Glomerular visceral epithelial cell (primary cell): ENCODE measurements at regions not wholly inside any gene's neighbourhood (a gene's known extent, or its start where the extent isn't known, plus 50 kb on each side); places are given as distances from the start of the nearest gene placed in this dataset.
"Not testable (repeated sequence)": the region's sequence is repeated elsewhere in the genome, so short reads cannot be mapped to it uniquely, and the experiment has no call there.

ENCODE experiments used
- DNase-seq: peaks from one replicate; pipeline ENCODE4 v3.0.0-alpha.2; 2016; ENCODE audit errors: extremely low spot score

DNA sequence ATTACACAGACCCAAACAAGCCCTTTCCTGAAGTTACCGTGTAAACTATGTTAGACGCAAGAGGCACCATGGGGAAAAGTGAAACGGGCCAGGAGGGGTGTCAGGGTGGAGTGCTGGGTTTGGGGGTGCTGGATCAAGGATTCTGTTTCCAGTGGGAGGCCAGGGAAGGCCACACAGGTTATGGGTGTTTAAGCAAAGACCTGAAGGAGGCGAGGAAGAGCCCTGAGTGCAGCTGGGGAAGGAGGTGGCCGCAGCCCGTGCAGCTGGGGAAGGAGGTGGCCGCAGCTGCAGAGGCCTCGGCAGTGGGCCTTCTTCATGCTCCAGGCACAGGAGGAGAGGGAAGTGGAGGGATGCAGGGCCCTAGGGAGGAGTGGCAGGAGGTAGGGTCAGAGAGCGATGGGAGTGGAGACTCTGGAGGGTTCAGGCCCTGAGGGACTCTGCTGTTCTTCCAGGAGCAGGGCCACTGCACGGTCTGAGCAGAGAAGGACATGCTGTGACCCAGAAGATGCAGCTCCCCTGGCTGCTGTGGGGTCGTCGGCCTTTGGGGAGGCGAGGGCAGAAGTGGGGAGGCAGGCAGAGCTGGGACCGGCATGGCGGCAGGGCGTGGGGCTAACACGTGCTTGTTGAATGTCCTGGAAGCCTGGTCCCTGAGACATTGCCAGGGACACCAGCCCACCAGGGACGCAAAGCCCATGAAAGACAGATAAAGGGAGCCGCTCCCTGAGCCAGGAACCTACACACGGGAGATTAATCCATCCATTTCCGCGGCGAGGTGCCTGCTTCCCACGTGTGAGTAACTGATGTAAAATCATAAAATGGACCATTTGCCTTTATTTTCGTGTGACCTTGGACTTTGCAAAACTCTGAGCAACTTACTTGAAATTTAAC lies 1049.1 kb downstream of the BRD1 start:
- no peak for DNase-seq

DNA sequence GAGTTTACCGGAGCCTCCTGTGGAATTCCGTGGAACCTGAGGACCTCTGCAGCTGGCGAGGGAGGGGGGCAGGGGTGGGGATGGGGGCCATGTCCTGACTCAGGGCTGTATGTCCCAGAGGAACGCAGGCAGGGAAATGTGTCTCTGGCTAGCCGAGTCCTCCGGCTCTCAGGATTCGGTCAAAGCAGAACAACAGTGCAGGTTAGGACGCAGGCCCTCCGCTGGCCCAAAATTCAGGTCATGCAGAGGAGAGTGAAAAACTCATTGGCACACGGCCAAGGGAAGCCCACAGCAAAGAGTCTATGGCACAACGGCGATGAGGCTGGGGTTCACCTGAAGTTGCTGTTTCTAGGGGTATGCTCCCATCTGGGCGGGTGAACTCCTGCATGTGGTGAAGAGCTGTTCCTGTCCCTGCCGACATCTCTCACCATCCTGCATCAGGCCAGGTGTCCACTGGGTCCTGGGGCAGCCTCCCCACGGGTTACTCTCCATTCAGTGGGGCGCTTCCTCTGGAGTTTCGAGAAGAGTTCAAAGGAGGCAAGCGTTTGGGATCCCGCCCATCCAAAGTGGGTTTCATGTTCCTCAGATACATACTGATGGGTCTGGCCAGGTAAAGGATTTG lies 1055.3 kb downstream of the BRD1 start:
- DNase-seq, result no peak

DNA sequence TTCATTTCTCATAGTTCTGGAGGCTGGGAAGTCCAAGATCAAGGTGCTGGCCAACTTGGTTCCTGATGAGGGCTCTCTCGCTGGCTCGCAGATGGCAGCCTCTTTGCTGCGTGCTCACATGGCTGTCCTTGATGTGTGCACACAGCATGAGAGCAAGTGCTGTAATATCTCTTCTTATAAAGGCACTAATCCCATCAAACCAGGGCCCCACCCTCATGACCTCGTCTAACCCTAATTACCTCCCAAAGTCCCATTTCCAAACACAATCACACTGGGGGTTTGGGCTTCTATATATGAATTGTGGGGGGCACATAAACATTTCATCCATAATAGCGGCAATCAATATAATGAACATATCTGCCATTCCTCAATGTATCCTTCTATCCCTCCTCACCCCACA lies 1062.1 kb downstream of the BRD1 start:
- no peak for DNase-seq

DNA sequence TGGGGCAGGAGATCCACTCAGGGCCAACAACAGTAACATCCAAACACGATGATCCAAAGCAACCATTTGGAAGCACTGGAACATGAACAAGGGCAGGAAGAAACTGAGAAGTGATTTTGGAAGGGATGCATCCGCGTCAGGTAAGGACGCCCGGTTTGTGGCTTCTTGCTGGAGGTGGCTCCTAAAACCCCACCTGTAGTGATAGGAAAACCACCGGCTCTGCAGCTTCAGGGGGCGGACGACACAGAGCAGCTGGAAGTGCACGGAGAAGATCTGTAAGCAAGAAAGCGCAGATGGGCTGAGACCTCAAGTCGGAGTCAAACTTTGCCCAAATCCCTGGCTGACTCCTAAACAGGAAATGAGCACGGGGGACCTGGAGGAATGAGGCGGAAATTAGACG lies 1066.1 kb downstream of the BRD1 start:
- no peak for DNase-seq

DNA sequence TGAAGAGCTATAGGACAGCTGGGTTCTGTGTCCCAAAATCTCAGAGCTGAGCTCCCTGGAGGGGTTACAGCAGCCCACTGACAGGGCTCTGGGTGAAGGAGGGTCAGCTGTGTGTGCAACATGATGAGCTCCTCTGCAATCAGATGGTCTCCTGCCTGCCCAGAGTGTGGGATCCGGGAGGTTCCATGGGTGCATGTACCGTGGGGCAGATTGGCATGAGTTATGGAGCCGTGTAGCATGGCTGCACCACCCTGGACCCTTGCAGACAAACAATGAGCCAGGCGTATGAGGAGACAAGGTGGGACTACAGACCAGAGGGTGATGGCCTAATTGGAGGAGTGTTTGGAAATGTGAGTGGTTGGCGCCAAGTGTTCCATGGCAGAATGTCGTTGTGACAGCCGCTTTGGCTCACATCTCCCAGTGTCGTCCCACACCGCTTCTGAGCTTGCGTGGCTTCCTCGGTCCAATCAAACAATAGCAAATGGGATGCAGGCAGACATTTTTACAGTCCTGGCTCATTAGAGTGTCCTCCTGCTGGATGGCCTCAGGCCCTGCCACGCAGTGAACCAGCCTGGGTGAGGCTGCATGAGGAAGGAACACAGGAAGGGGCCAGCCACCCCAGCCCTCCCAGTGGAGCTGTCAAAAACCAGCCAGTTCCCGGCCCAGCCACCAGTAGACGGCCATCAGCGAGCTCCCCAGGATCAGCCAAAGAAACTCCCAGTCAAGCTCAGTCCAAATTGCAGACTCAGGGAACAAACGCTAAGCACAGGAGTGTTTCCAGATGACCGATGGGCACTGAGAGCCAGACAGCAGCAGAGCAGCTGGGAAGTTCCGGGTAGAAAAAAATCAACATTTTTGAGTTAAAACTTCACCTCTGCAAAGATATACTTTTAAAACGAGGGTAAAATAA lies 1066.9 kb downstream of the BRD1 start:
- no peak for DNase-seq

DNA sequence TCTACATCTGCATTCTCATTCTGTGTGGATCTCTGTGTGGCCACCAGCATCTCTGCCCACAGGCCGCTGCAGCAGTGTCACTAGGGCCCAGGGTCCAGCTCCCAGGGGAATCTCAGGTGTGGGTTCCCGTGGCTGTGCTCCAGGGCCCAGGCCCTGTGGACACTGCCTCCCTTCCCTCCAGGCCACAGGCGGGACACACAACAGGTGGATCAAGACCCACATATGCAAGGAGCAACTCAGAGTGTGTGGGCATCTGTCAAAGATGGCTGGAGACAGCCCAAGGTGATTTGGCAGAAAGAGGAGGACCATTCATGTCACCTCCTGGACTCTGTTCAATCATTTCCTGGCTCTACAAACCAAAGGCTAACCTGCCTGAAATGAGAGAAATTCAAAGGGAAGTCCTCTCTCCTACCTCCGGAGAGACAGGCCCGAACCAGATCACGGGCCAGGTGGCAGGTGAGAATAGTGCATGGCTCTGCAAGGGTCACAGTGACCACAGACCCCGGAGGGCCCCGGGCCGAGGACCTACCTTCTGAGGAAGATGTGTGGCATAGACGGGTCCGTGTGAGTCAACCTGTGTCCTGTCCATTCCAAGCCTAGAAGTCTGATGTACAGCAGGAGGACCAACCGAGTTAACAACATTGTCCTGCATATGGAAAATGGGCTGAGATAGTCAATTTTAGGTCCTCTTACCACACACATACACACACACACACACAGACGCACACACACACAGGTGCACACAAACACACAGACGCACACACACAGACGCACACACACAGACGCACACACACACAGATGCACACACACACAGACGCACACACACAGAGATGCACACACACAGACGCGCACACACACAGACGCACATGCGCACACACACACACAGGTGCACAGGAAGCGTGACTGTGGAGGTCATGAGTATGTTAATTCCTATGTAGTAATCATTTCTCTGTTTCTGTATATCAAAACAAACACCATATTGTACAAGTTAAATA lies 1068.5 kb downstream of the BRD1 start:
- DNase-seq, result no peak

DNA sequence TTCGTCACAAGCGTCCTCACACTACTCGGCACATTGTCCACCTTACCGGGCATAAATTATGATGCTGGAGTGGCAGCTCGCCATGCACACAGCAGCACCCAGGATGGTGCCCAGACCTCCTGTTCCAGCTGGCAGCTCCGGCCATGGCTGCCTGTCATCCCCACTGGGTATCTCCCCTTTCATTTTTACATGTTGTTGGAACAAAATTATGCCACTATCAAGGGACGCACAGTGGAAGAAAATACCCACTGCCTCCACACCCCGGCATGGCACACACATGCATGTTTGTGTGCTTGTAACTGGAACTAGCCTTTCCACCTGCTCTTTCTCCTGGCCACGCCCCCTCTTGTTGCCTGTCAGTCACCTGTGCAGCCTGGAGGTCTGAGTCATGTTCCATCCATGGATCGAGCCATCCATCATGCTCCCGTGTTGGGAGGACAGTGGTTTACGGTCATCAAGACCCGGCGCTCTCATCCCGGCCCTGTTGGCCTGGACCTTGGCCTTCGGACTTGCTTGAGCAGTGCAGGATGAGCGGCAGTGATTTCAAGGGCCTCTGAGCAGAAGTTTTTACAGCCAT lies 1069.6 kb downstream of the BRD1 start:
- no peak for DNase-seq

DNA sequence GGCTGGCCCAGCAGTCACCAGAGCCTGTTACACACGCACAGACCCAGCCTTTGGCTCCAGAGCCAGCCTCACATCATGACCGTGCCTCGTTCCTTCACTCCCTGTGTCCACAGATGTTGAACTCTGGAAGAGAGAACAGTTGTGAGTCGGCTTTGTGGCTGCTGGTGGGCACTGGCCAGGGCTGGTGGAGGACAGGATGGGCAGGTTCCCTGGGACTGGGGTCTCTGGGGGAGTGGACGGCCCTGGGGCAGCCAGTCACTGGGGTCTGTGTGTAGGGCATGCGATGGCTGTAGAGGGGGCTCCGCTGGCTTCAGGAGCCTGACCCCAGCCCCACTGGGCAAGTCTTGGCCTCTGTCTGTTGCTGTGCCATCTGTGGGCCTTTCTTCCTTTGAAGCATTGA lies 1070.1 kb downstream of the BRD1 start:
- DNase-seq, result no peak

DNA sequence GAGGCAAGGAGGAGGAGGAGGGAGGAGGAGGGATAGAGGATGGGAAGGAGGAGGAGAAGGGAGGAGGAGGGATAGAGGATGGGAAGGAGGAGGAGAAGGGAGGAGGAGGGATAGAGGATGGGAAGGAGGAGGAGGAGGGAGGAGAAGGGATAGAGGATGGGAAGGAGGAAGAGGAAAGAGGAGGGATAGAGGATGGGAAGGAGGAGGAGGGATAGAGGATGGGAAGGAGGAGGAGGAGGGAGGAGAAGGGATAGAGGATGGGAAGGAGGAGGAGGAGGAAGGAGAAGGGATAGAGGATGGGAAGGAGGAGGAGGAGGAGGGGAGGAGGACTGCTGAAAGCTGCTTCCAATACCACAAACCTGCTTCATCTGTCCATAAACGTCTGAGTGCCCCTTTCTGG lies 1070.5 kb downstream of the BRD1 start:
- not testable (repeated sequence) for DNase-seq

DNA sequence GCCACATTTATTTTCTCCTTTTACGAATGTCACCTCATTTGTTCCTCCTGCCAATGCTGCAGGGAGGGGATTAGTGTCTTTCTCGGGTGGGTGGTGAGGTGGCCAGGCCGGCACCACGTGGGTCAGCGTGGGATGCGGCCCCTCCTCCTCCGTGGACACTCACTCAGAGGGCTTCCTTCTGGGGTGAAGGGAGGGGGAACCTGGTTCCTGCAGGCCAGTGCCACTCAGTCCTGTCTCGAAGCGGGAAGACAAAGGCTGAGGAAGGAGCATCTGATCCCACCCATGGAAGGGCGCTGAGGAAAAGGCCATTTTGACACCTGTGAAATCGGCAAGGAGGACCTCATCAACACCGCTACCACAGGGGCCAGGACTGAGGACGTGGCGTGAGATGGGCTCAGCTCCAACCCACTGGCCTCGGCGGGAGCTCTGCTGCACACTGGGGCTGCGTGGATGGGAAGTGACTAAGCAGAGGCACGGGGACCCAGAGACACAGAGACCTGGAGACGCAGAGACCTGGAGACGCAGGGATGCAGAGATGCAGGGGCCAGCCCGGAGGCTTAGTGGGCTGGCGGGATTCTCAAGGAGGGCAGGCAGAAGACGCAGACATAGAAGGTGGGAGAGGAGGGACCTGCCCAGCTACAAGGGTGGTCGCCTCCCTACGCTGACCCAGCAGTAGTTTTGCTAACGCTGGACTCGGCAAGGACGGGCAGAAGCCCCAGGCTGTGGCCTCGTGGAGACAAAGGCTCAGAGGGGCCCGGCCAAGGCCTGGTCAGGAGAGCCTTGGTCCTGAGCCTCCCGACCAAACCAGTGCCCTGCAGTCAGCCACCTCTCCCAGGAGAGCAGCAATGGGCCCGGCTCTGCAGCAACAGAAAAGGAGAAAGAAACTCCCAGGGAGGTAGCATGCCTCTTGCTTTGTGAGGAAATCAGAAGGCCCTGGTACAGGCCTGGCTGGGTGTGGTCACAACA lies 1071.2 kb downstream of the BRD1 start:
- no peak for DNase-seq

DNA sequence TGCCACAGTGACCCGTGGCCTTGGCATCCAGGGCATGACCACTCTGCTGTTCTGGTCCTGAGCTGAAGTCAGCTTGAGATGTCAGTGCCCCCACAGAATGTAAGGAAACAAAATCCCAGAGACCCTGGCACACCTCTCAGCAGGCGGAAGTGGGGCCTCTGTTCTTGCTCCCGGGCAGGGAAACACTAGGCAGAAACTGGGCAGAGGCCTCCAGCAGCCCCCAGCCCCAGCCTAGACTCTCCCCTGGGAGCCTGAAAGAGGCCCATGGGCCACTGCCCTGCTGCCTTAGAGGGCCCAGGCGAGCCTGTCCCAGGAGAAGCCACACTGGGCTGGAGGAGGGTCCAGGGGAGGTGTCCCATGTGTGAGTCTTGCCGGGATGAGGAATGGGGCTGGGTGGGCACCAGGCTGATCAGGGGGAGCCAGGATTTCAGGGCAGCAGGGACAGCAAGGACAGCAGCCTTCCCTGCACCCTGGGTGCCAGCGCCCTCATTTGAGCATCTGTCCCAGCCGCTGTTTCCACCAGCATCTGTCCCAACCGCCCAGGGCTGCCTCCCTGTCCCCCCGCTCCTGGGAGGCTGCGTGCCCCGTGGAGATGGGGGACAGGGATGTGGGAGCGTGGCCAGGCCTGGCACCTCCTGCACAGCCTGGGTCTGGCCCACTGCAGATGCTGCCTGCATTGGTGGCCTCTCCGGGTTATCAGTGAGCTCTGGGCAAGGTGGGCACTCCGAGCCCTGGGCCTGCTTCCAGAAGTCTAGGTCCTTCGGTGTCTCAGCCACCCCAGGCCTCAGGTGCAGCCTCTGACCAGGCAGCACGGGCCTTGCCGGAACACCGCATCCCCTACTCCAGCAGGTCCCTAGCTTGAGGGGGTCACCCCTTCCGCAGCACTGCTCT lies 1072.4 kb downstream of the BRD1 start:
- DNase-seq, result no peak

DNA sequence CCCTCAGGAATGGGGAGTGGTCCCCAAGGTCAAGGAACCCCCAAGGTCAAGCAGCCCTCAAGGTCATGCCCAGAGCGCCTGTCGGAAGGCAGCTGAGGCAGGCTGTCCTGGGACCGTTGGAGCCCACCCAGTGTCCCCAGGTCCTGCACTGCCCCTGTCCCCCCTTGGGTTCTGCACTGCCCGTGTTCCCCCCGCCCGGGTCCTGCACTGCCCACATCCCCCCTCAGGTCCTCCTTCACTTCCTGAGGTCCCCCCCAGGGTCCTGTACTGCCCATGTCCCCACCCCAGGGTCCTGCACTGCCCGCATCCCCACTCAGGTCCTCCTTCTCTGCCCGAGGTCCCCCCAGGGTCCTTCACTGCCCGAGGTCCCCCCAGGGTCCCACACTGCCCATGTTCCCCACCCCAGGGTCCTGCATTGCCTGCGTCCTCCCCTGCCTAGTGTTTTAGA lies 1073.0 kb downstream of the BRD1 start:
- no peak for DNase-seq

DNA sequence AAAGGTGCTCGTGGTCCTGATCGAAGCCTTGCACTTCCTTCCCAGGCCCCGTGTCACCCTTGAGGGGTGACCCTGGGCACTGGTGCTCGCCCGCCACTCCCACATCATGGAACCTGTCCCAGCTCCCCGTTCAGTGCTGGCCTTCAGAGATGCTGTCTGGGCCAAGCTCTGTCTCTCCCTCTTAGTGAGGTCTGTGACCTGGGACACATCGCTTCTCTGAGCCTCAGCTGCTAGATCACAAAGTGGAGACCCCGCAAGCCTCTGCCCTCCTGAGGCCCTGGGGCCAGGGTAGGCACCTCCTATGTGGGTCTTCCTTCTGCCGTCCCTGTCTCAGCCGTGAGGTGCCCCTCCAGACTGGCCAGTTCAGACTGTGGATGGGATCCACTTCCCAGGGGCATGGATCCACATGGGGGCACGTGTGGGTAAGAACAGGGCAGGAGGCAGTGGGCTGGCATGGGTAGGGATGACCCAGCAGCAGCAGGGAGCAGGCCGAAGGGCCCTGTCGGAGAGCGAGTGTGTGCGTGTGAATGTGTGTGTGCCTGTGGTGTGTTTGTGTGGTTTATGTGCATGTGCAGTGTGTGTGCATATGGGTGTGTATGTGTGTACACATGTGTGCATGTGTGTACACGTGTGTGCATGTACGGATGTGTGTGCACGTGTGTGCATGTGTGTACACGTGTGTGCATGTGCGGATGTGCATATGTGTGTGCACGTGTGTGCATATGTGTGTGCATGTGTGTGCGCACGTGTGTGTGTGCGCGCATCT lies 1073.7 kb downstream of the BRD1 start:
- DNase-seq, result no peak

DNA sequence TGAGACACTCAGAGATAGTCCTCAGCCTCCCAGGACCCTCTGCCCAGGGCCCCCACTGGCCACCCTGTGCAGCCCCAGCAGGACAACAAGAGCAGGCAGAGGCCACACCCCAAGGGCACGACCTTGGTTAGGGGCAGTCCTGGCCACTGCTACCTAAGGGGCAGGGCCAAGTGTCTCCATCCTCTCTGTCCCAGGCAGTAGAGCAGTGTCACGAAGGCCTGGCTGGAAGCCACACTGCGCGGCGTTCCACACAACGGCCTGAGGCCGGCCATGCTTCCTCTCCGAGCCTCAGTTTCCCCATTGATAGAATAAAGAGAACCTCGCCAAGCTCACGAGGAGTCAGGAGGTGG lies 1074.3 kb downstream of the BRD1 start:
- no peak for DNase-seq

DNA sequence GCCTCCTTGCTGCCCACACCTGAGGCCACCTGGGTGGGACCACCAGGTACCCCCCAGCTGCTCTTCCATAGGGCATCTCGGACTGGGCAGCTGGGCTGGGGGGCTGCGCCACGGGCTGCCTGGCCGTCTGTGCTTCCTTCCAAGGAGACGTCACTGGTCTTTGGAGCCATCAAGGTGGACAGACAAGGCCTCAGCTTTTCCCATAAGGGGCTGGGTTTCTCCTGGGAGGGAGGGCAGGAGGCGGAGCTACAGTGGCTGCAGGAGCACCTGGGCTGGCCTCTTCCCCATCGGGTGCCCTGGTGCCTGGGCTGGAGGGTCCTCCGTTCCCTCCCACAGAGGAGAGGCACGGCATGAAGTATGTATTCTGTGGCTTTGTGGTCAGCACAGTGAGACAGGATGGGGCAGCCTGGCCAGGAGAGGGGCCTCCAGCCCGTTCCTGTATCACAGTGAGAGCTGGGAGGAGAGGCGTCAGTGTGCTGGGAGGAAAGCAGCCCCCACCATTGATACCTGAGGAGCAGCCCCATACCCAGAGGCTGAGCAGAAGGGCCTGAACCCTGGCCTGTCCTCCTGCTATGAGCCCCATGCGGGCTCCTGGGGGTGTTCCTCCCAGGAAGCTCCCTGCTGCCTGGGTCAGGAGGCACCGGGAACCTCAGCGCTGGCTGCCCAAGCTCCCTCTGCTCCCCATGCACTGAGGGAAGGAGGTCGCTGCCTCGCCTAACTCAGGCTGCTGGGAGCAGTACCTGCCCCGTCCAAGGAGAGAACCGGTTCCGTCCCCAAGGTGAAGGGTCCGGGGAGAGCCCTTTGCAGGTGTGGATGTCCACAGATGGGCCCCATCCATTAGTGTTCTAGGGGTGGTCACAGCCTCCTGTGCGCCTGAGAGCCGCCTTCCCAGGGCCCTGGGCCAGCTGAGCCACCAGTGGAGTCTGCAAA lies 1075.0 kb downstream of the BRD1 start:
- no peak for DNase-seq

DNA sequence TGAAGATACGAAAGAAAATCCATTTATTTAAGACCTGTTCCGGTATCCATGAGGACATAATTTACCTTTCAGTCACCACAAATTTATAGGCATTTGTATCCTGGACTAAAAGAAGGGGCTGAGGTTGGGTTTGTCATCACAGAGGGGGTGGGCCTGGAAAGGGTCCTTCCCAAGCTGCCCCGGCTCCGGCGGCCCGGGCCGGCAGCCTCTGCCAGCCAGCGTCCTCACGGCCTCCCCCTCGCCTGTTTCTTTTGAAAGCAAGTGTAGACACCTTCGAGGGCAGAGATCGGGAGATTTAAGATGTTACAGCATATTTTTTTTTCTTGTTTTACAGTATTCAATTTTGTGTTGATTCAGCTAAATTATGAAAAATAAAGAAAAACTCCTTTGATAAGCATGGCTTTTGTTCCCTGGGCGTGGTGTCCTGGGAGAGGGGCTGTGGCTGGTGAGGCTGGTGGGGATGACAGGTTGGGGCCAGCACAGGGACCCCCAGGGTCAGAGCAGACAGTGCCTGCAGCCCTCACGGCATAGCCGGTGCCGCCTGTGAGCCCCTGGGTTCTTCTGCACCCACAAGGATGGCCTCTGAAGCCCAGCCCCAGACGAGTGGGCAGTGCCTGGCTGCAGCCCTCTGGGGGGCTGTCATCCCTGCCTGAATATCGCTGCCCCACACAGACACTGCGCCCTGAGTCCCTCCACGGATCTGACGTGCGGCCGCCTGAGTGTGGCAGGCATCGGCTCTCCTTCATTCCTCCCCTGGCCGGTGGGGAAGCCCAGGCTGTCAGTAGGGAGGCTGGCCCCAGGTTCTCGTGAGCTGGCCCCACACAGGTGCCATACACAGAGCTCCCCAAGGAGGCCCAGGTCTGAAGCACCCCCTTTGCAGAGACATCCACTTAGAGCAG lies 1075.9 kb downstream of the BRD1 start:
- no peak for DNase-seq
